ENCODE measurements at regions not wholly inside any gene's neighbourhood (a gene's known extent, or its start where the extent isn't known, plus 50 kb on each side); places are given as distances from the start of the nearest gene placed in this dataset.

GRCh38 chr5:28822071-28822470 is 1783.7 kb upstream of the CDH9 start:
- ATAC-seq (no peak), DNase-seq (no peak)
- Histone ChIP-seq H3K27me3 (no peaks in the 10 kb centered on the region), H3K4me1 (no peaks in the 10 kb centered on the region), H3K9me3 (no peaks in the 10 kb centered on the region), H3K27ac (no peak overlapping the region), H3K36me3 (replicated peaks in 1 of 2; ENCODE audit: insufficient read depth in 1 of 2, low read depth in 2 of 2) (no peaks in the 10 kb centered on the region), H3K4me3 (no peak overlapping the region)
- TF ChIP-seq, protein P1, sequence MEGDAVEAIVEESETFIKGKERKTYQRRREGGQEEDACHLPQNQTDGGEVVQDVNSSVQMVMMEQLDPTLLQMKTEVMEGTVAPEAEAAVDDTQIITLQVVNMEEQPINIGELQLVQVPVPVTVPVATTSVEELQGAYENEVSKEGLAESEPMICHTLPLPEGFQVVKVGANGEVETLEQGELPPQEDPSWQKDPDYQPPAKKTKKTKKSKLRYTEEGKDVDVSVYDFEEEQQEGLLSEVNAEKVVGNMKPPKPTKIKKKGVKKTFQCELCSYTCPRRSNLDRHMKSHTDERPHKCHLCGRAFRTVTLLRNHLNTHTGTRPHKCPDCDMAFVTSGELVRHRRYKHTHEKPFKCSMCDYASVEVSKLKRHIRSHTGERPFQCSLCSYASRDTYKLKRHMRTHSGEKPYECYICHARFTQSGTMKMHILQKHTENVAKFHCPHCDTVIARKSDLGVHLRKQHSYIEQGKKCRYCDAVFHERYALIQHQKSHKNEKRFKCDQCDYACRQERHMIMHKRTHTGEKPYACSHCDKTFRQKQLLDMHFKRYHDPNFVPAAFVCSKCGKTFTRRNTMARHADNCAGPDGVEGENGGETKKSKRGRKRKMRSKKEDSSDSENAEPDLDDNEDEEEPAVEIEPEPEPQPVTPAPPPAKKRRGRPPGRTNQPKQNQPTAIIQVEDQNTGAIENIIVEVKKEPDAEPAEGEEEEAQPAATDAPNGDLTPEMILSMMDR (IDR thresholded peaks at IDR 0.05) = no peak
- TF ChIP-seq POLR2A (IDR thresholded peaks at IDR 0.05) = no peak
- intact Hi-C loops (cut with DNase I) = no loop called here
- WGBS, 2 donors = 23 to 40% methylated on average over 2 of the region's 2 CpGs

- TF ChIP-seq POLR2A (IDR thresholded peaks at IDR 0.05) = no peak
- TF ChIP-seq, protein P1 (IDR thresholded peaks at IDR 0.05) = no peak
- Histone ChIP-seq H3K36me3 (replicated peaks in 1 of 2; ENCODE audit: insufficient read depth in 1 of 2, low read depth in 2 of 2) (no peaks in the 10 kb centered on the region), H3K27ac (no peak overlapping the region), H3K27me3 (no peaks in the 10 kb centered on the region), H3K4me3 (no peak overlapping the region), H3K4me1 (no peaks in the 10 kb centered on the region), H3K9me3 (no peaks in the 10 kb centered on the region)
- 65 to 68% methylated on average over 4 of the region's 4 CpGs for WGBS, 2 donors
- intact Hi-C loops (cut with DNase I) = no loop called here
- no peak for DNase-seq
- no peak for ATAC-seq
These were observed 1772.4 kb upstream of the CDH9 start for GRCh38 chr5:28810751-28811136.

DNA sequence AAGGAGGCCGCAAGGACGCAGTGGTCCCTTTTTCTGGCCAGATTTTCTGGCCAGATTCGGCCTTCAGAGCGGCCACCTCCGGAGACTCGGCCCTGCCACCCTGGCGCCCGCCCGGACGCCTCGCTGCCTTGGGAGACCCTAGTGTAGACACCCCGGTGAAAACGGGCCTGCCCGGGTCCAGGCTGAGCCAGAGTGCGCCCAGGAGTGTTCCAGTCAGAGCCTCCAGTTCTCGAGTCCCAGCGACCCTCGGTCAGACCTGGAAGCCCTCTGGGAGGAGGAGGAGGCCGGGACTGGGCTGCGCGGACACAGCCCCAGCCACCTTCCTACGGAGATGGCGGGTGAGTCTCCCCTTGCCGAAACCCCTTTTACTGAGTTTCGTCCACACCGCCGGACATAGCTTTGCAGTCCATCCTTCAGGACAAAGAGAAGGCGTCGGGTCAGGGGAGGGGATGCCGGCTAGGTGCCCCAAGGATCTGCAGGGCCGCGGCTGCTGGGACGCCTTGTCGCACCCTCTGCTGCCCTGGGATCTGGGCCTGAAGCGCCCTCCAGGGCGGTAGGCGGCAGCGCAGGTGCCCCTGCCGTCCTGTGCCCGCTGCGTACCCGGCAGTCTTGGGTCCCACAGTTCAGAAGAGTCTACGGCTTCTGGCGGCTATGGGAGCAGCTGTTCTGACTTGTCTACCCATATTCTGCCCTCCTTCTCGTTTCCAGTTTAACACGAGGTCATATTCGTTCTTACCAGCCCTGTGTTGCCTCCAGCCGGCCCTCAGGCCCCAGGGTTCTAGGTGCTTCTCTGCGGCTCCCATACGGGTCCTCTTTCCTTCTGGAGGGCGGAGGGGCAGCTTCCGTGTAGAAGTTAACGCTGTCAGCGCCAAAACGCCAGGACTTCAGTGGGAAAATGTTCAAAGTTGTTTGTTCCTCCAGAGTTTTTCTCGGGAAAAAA is 1771.7 kb upstream of the CDH9 start:
- Histone ChIP-seq H3K4me3 (no peak overlapping the region), H3K9me3 (no peaks in the 10 kb centered on the region), H3K4me1 (no peaks in the 10 kb centered on the region), H3K36me3 (replicated peaks in 1 of 2; ENCODE audit: insufficient read depth in 1 of 2, low read depth in 2 of 2) (no peaks in the 10 kb centered on the region), H3K27me3 (no peaks in the 10 kb centered on the region), H3K27ac (no peak overlapping the region)
- TF ChIP-seq POLR2A (IDR thresholded peaks at IDR 0.05) = no peak
- TF ChIP-seq, protein P1 (IDR thresholded peaks at IDR 0.05) = no peak
- DNase-seq = no peak
- ATAC-seq = peak; percentile 35
- intact Hi-C loops (cut with DNase I) = no loop called here
- WGBS, 2 donors = 78% methylated on average over 44 to 45 of the region's 56 CpGs

DNA sequence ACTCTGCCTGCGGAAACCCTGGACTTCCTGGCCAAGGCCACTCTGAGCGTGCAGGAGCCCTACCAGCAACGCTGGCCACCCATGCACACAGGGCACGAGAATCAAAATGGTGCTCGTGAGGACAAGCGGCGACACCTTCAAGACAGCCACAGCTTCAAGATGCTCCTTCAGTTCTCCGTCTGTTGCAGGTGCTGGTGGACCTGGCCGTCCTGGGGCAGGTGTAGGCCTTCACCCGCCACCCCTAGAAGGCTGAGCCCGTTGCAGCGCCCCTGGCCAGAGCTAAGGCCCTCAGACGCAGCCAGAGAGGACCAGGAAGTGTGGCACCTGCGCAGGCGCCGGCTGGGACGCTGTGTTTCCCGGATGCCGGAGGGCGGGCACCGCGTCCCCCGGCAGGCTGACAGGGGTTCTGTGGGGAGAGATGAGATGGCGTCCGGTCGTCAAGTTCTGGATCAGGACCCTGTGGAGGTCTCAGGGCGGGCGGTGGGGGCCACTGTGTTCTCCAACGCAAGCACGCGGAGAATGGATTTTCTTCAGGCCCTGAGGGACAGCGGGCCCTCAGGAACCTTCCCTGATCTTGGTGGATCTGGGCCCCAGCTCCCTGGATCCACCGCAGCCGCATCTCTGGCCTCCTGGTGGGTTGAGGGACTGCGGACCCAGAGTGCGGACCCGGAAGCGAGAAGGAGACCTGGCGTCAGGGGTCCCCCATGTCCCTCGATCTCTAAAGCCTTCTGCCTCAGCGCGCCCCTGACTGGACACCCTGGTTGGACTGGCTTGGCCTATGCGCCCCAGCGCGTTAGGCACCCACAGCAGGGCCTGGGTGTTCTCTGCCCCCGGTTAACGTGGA is 1770.8 kb upstream of the CDH9 start:
- DNase-seq (no peak), ATAC-seq (no peak)
- no peaks in the 10 kb centered on the region for H3K9me3 ChIP-seq
- no peaks in the 10 kb centered on the region for H3K4me1 ChIP-seq
- no peak overlapping the region for H3K27ac ChIP-seq
- intact Hi-C loops (cut with DNase I) = no loop called here
- no peak overlapping the region for H3K4me3 ChIP-seq
- 84 to 90% methylated on average over 28 to 42 of the region's 47 CpGs for WGBS, 2 donors
- no peak for TF ChIP-seq POLR2A (IDR thresholded peaks at IDR 0.05)
- TF ChIP-seq, protein P1 (IDR thresholded peaks at IDR 0.05) = no peak
- H3K36me3 ChIP-seq (replicated peaks in 1 of 2; ENCODE audit: insufficient read depth in 1 of 2, low read depth in 2 of 2) = no peaks in the 10 kb centered on the region
- H3K27me3 ChIP-seq = no peaks in the 10 kb centered on the region

Measured in body of pancreas (tissue), 4 donors.